ENCODE measurements at regions not wholly inside any gene's neighbourhood (a gene's known extent, or its start where the extent isn't known, plus 50 kb on each side); places are given as distances from the start of the nearest gene placed in this dataset.
A peak's percentile ranks its signal among the peaks of the same experiment; 100 is the strongest.
"Not testable (repeated sequence)": the region's sequence is repeated elsewhere in the genome, so short reads cannot be mapped to it uniquely, and the experiment has no call there.

DNA sequence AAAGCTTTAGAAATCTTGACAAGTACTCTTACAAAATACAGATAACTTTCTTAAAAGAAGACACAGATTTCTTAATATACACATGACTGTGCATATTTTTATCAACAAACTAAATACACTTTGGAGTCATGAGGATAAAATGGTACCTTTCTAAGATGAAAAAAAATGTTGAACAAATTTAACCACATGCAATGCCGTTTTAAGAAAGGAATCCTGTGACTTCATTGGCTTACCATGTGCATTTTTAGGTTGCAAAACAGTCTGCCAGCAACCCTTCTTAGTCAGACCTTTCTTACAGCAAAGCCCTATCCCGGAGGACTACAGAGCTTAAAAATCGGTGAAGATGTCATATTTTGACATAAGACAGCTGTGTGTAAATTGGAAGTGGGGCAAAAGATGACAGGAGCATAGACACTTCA lies 51.7 kb downstream of the GASK1B start (continued):
- TF ChIP-seq TEAD4 (IDR thresholded peaks at IDR 0.05; ENCODE audit: borderline replicate concordance, insufficient read depth) = peak; percentile 88
- TF ChIP-seq USF2 (IDR thresholded peaks at IDR 0.05; ENCODE audit: borderline replicate concordance, low read depth, low read length) = no peak
- peak; percentile 12 to 96; a peak in 2 of 4 replicates for TF ChIP-seq EP300 (IDR thresholded peaks at IDR 0.05; ENCODE audit: borderline replicate concordance in 1 of 2, low read depth in 1 of 2, low read length in 1 of 2)
- no peak for TF ChIP-seq MXI1 (IDR thresholded peaks at IDR 0.05; ENCODE audit: low read depth, low read length)
- peak; percentile 56; the same call in 1 of the 2 replicates for TF ChIP-seq RXRA (IDR thresholded peaks at IDR 0.05; ENCODE audit: borderline replicate concordance, low read depth)
- TF ChIP-seq MEF2A (IDR thresholded peaks at IDR 0.05; ENCODE audit: borderline replicate concordance, low read depth) = peak; percentile 92

DNA sequence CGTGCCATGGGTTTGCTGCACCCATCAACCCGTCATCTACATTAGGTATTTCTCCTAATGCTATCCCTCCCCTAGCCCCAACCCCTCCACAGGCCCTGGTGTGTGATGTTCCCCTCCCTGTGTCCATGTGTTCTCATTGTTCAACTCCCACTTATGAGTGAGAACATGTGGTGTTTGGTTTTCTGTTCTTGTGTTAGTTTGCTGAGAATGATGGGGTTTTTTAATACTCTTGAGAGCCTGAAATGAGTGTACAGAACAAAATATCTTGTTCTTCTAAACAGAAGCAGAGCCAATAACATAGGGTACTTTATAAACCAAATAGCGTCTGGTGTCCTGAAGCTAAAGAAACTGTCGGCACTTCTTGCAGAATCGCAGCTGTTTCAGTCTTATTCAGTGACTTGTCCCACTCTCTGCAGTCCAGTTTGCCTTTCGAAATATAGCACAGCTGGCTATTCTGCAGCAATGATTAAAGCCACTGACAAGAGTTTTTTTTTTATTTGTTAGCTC lies 52.1 kb downstream of the GASK1B start:
- Histone ChIP-seq H3K27ac (ENCODE audit: low read depth in 2 of 2, low read length in 1 of 2) (peak overlapping the region; percentile 67 to 68; a peak in 3 of 4 replicates), H3K4me2 (peak overlapping the region; percentile 38; the same call in 1 of the 2 replicates), H2AFZ (ENCODE audit: low read depth) (peak overlapping the region; percentile 54; the same call in 1 of the 2 replicates), H3K9ac (0 out of 2 replicates have a peak overlapping the region, but pooled peaks have one; percentile 18)
- H4K20me1 ChIP-seq (ENCODE audit: insufficient read depth); CTCF ChIA-PET; H3K9me2 ChIP-seq; H3K4me3 ChIP-seq (ENCODE audit: low read depth in 2 of 2, low read length in 1 of 2); H3K9me3 ChIP-seq; H3K36me3 ChIP-seq (replicated peaks in 1 of 2; ENCODE audit: control insufficient read depth in 1 of 2, insufficient read depth in 2 of 2, low read length in 1 of 2); H3K79me2 ChIP-seq (ENCODE audit: insufficient read depth); H3K27me3 ChIP-seq (ENCODE audit: insufficient read depth); POLR2A ChIA-PET; H3K4me1 ChIP-seq (ENCODE audit: control insufficient read depth in 1 of 2, insufficient read depth in 2 of 2, low read depth in 1 of 2, low read length in 1 of 2); H3F3A ChIP-seq (replicated peaks; ENCODE audit: insufficient read depth); DNase-seq: not testable (repeated sequence)
- WGBS (ENCODE audit: low lambda C conversion rate) = 48% methylated on average over 6 of the region's 6 CpGs

DNA sequence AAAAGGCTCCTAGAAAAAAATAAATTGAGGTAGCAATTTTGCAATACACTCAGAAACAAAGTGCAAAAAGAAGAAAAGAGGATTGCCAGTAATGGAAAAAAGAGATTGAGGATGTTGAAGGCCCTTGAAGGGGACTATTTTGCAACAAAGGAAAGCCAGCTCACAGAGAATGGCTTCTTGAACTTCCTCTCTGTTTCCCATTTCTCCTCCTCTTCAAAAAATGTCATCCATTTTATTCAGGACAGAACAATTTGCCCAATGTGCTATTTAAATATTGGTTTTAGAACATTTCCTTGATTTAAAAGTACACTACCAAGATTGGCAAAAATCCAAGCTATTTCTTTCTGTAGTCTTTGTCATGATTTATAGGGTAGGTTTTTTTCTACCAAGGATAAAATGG lies 60.2 kb downstream of the GASK1B start:
- H3K79me2 ChIP-seq (ENCODE audit: insufficient read depth) = no peaks in the 10 kb centered on the region
- H3K9me3 ChIP-seq = no peaks in the 10 kb centered on the region
- H3K36me3 ChIP-seq (replicated peaks in 1 of 2; ENCODE audit: control insufficient read depth in 1 of 2, insufficient read depth in 2 of 2, low read length in 1 of 2) = no peaks in the 10 kb centered on the region
- H3K4me3 ChIP-seq (ENCODE audit: low read depth in 2 of 2, low read length in 1 of 2) = no peak overlapping the region
- H3K9me2 ChIP-seq = no peaks in the 10 kb centered on the region
- no peak overlapping the region for H2AFZ ChIP-seq (ENCODE audit: low read depth)
- no peak overlapping the region for H3K27ac ChIP-seq (ENCODE audit: low read depth in 2 of 2, low read length in 1 of 2)
- H4K20me1 ChIP-seq (ENCODE audit: insufficient read depth) = no peaks in the 10 kb centered on the region
- CTCF ChIA-PET = interaction anchor here (1.2 kb wide), 1 partner anchor 54 kb away, joined by 4 read pairs; no protein-coding TSS in a partner anchor
- no peaks in the 10 kb centered on the region for H3K4me1 ChIP-seq (ENCODE audit: control insufficient read depth in 1 of 2, insufficient read depth in 2 of 2, low read depth in 1 of 2, low read length in 1 of 2)
- no peak overlapping the region for H3K4me2 ChIP-seq
- H3K27me3 ChIP-seq (ENCODE audit: insufficient read depth) = no peaks in the 10 kb centered on the region
- TF ChIP-seq CHD2 (IDR thresholded peaks at IDR 0.05; ENCODE audit: low read length, partially characterized antibody) (no peak), ELF1 (IDR thresholded peaks at IDR 0.05) (no peak), MEF2A (IDR thresholded peaks at IDR 0.05; ENCODE audit: borderline replicate concordance, low read depth) (no peak), RCOR1 (IDR thresholded peaks at IDR 0.05; ENCODE audit: low read length) (no peak), RFX5 (IDR thresholded peaks at IDR 0.05; ENCODE audit: low read length) (no peak), JUND (IDR thresholded peaks at IDR 0.05) (no peak), GATA2 (CRISPR knock-in tag; IDR thresholded peaks at IDR 0.05) (no peak), TAF1 (IDR thresholded peaks at IDR 0.05; ENCODE audit: borderline replicate concordance, low read depth, low read length) (no peak), PBX3 (IDR thresholded peaks at IDR 0.05) (no peak), FOXM1 (IDR thresholded peaks at IDR 0.05; ENCODE audit: low read depth) (no peak), TEAD4 (IDR thresholded peaks at IDR 0.05; ENCODE audit: borderline replicate concordance, insufficient read depth) (no peak), FOXJ3 (CRISPR knock-in tag; IDR thresholded peaks at IDR 0.05) (no peak), FOSL2 (IDR thresholded peaks at IDR 0.05; ENCODE audit: borderline replicate concordance, low read depth) (no peak), SMC3 (IDR thresholded peaks at IDR 0.05; ENCODE audit: low read depth, low read length) (no peak), EP300 (IDR thresholded peaks at IDR 0.05; ENCODE audit: borderline replicate concordance in 1 of 2, low read depth in 1 of 2, low read length in 1 of 2) (no peak), MAX (IDR thresholded peaks at IDR 0.05; ENCODE audit: low read depth) (no peak)
- TF ChIP-seq, protein P1, sequence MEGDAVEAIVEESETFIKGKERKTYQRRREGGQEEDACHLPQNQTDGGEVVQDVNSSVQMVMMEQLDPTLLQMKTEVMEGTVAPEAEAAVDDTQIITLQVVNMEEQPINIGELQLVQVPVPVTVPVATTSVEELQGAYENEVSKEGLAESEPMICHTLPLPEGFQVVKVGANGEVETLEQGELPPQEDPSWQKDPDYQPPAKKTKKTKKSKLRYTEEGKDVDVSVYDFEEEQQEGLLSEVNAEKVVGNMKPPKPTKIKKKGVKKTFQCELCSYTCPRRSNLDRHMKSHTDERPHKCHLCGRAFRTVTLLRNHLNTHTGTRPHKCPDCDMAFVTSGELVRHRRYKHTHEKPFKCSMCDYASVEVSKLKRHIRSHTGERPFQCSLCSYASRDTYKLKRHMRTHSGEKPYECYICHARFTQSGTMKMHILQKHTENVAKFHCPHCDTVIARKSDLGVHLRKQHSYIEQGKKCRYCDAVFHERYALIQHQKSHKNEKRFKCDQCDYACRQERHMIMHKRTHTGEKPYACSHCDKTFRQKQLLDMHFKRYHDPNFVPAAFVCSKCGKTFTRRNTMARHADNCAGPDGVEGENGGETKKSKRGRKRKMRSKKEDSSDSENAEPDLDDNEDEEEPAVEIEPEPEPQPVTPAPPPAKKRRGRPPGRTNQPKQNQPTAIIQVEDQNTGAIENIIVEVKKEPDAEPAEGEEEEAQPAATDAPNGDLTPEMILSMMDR (IDR thresholded peaks at IDR 0.05) = no peak
- TF ChIP-seq, protein P2, sequence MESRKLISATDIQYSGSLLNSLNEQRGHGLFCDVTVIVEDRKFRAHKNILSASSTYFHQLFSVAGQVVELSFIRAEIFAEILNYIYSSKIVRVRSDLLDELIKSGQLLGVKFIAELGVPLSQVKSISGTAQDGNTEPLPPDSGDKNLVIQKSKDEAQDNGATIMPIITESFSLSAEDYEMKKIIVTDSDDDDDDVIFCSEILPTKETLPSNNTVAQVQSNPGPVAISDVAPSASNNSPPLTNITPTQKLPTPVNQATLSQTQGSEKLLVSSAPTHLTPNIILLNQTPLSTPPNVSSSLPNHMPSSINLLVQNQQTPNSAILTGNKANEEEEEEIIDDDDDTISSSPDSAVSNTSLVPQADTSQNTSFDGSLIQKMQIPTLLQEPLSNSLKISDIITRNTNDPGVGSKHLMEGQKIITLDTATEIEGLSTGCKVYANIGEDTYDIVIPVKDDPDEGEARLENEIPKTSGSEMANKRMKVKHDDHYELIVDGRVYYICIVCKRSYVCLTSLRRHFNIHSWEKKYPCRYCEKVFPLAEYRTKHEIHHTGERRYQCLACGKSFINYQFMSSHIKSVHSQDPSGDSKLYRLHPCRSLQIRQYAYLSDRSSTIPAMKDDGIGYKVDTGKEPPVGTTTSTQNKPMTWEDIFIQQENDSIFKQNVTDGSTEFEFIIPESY (IDR thresholded peaks at IDR 0.05; ENCODE audit: borderline replicate concordance, low read depth) = no peak
- H3K9ac ChIP-seq = no peak overlapping the region
- POLR2A ChIA-PET = no interaction called here
- no peak for DNase-seq
- no peaks in the 10 kb centered on the region for H3F3A ChIP-seq (replicated peaks; ENCODE audit: insufficient read depth)
